HG03378 (cell line): ENCODE measurements at regions not wholly inside any gene's neighbourhood (a gene's known extent, or its start where the extent isn't known, plus 50 kb on each side); places are given as distances from the start of the nearest gene placed in this dataset.
"Not testable (repeated sequence)": the region's sequence is repeated elsewhere in the genome, so short reads cannot be mapped to it uniquely, and the experiment has no call there.

Experiments used
- ATAC-seq: cut with Tn5 transposase; IDR thresholded peaks from one replicate; pipeline ENCODE4 v1.9.1; 2021; ENCODE audit warnings: mild to moderate bottlenecking, moderate library complexity; ENCODE audit not compliant: unreplicated experiment

- no peak for ATAC-seq
These were observed 218.5 kb upstream of the STT3B start for GRCh38 chr3:31314258-31314657.

GRCh38 chr3:31319332-31319731, 213.4 kb upstream of the STT3B start:
- ATAC-seq, result no peak

- ATAC-seq, result no peak
These were observed 211.1 kb upstream of the STT3B start for GRCh38 chr3:31321620-31322019.

GRCh38 chr3:31322460-31322859, 210.3 kb upstream of the STT3B start:
- no peak for ATAC-seq

GRCh38 chr3:31327826-31328357, 204.8 kb upstream of the STT3B start:
- ATAC-seq, result not testable (repeated sequence)

- ATAC-seq, result no peak
These were observed 201.4 kb upstream of the STT3B start for GRCh38 chr3:31331278-31331677.

GRCh38 chr3:31341130-31341529, 191.6 kb upstream of the STT3B start:
- ATAC-seq, result no peak

- no peak for ATAC-seq
These were observed 189.7 kb upstream of the STT3B start for GRCh38 chr3:31343075-31343474.

GRCh38 chr3:31345581-31345980, 187.1 kb upstream of the STT3B start:
- no peak for ATAC-seq

- ATAC-seq, result no peak
These were observed 186.2 kb upstream of the STT3B start for GRCh38 chr3:31346542-31346979.

GRCh38 chr3:31349001-31349748, 183.6 kb upstream of the STT3B start:
- ATAC-seq, result no peak

- no peak for ATAC-seq
These were observed 182.4 kb upstream of the STT3B start for GRCh38 chr3:31350307-31350706.

- no peak for ATAC-seq
These were observed 180.4 kb upstream of the STT3B start for GRCh38 chr3:31352331-31352730.

GRCh38 chr3:31353166-31353565, 179.6 kb upstream of the STT3B start:
- ATAC-seq, result no peak

GRCh38 chr3:31354373-31354772, 178.4 kb upstream of the STT3B start:
- no peak for ATAC-seq

- no peak for ATAC-seq
These were observed 176.9 kb upstream of the STT3B start for GRCh38 chr3:31355807-31356206.

- no peak for ATAC-seq
These were observed 175.8 kb upstream of the STT3B start for GRCh38 chr3:31356941-31357340.

GRCh38 chr3:31357451-31357850, 175.3 kb upstream of the STT3B start:
- ATAC-seq, result no peak

GRCh38 chr3:31358473-31359070, 174.2 kb upstream of the STT3B start:
- ATAC-seq, result no peak

- no peak for ATAC-seq
These were observed 171.1 kb upstream of the STT3B start for GRCh38 chr3:31361371-31362273.

GRCh38 chr3:31364188-31364587, 168.5 kb upstream of the STT3B start:
- ATAC-seq, result no peak
